ENCODE measurements at regions not wholly inside any gene's neighbourhood (a gene's known extent, or its start where the extent isn't known, plus 50 kb on each side); places are given as distances from the start of the nearest gene placed in this dataset.

- intact Hi-C loops (cut with micrococcal nuclease) (no loop called here), dilution Hi-C loops (cut with HindIII; ENCODE audit: low sequenced_read_pairs, unreplicated experiment) (no loop called here), in situ Hi-C loops (cut with MboI; ENCODE audit: low sequenced_read_pairs) (no loop called here)
- no peak overlapping the region for H4K8ac ChIP-seq (ENCODE audit: low read depth in 2 of 2, low read length in 2 of 2)
- no peaks in the 10 kb centered on the region for H3K27me3 ChIP-seq (ENCODE audit: control insufficient read depth, insufficient read depth, low read length)
- ChIA-PET CTCF (no interaction called here), POLR2A (ENCODE audit: unreplicated experiment) (no interaction called here)
- H3K4me2 ChIP-seq (ENCODE audit: low read depth, low read length): no peak overlapping the region
- H2BK120ac ChIP-seq (ENCODE audit: low read depth, low read length): no peak overlapping the region
- no peak overlapping the region for H4K5ac ChIP-seq (ENCODE audit: low read depth, low read length)
- no peak overlapping the region for H2AFZ ChIP-seq (replicated peaks; ENCODE audit: low read length, poor library complexity)
- H3K23ac ChIP-seq (ENCODE audit: low read depth, low read length): no peak overlapping the region
- H3K4me3 ChIP-seq (ENCODE audit: insufficient read depth, low read depth, low read length): no peak overlapping the region
- H3K27ac ChIP-seq (ENCODE audit: insufficient read depth, low read length): no peak overlapping the region
- H2BK5ac ChIP-seq (ENCODE audit: low read depth, low read length, poor library complexity, severe bottlenecking): no peak overlapping the region
- H3K9me3 ChIP-seq (ENCODE audit: control insufficient read depth, insufficient read depth, low read length): peaks cover 11% of the 10 kb centered on the region; the same call in 1 of the 2 replicates
- ATAC-seq (ENCODE audit: low read depth): no peak
- H3K18ac ChIP-seq (ENCODE audit: low read depth, low read length): no peak overlapping the region
- no TSS peak for BruUV-seq (replicated peaks)
- no peak overlapping the region for H2AK9ac ChIP-seq (replicated peaks; ENCODE audit: low read depth, low read length, poor library complexity)
- no peak overlapping the region for H2BK20ac ChIP-seq (ENCODE audit: low read depth, low read length)
- no peaks in the 10 kb centered on the region for H3K36me3 ChIP-seq (ENCODE audit: control insufficient read depth, insufficient read depth, low read length)
- TF ChIP-seq MAFK (IDR thresholded peaks at IDR 0.05; ENCODE audit: low read depth, low read length) (no peak), RFX5 (IDR thresholded peaks at IDR 0.05; ENCODE audit: low read depth, low read length) (no peak), RCOR1 (IDR thresholded peaks at IDR 0.05; ENCODE audit: insufficient replicate concordance, low read length) (no peak), MAZ (IDR thresholded peaks at IDR 0.05; ENCODE audit: borderline replicate concordance, low read depth, low read length) (no peak), FOS (IDR thresholded peaks at IDR 0.05; ENCODE audit: low read depth, low read length) (no peak), CTCF (conservative IDR thresholded peaks at IDR 0.05; ENCODE audit: low read depth, low read length) (no peak), RAD21 (IDR thresholded peaks at IDR 0.05; ENCODE audit: low read length) (no peak), BHLHE40 (IDR thresholded peaks at IDR 0.05; ENCODE audit: low read depth, low read length) (no peak), POLR2A (IDR thresholded peaks at IDR 0.05; ENCODE audit: low read depth, low read length) (no peak), USF2 (IDR thresholded peaks at IDR 0.05; ENCODE audit: low read depth, low read length) (no peak), MXI1 (IDR thresholded peaks at IDR 0.05; ENCODE audit: borderline replicate concordance, low read depth, low read length) (no peak), ELK1 (IDR thresholded peaks at IDR 0.05; ENCODE audit: borderline replicate concordance, low read depth, low read length) (no peak), CHD1 (IDR thresholded peaks at IDR 0.05; ENCODE audit: low read depth, low read length) (no peak), NFE2L2 (IDR thresholded peaks at IDR 0.05; ENCODE audit: low read depth, low read length) (no peak), SMC3 (IDR thresholded peaks at IDR 0.05; ENCODE audit: low read depth, low read length) (no peak)
- no peak overlapping the region for H3K56ac ChIP-seq (ENCODE audit: extremely low read depth, insufficient read depth, low read length)
- no peak for DNase-seq
- no peaks in the 10 kb centered on the region for H4K20me1 ChIP-seq (ENCODE audit: insufficient read depth, low read length)
- no peak overlapping the region for H3K14ac ChIP-seq (replicated peaks; ENCODE audit: low read depth, low read length)
- H4K91ac ChIP-seq (ENCODE audit: insufficient read depth, low read depth, low read length): no peak overlapping the region
- no peaks in the 10 kb centered on the region for H3K4me1 ChIP-seq (ENCODE audit: control insufficient read depth, insufficient read depth, low read length)
- H3K4ac ChIP-seq (ENCODE audit: low read depth, low read length): no peak overlapping the region
- no peak overlapping the region for H2AK5ac ChIP-seq (ENCODE audit: low read depth, low read length)
- no peaks in the 10 kb centered on the region for H3K9me1 ChIP-seq (ENCODE audit: insufficient read depth, low read length)
- no peak overlapping the region for H3K9ac ChIP-seq (ENCODE audit: low read depth, low read length)
- H3K79me1 ChIP-seq (ENCODE audit: low read depth in 1 of 2, low read length in 2 of 2): no peaks in the 10 kb centered on the region
- no peak overlapping the region for H2BK15ac ChIP-seq (ENCODE audit: low read depth, low read length)
- WGBS, 2 experiments (ENCODE audit: extremely low coverage in 2 of 2, insufficient read length in 1 of 2): no CpG with 5 or more reads among the region's 5 CpGs
Observed at GRCh38 chr10:85043207-85043606, 714.8 kb downstream of the CCSER2 start.
